WTC11 (cell line): ENCODE measurements at regions not wholly inside any gene's neighbourhood (a gene's known extent, or its start where the extent isn't known, plus 50 kb on each side); places are given as distances from the start of the nearest gene placed in this dataset.

Experiments
- ATAC-seq: fragments of 200-7000 bp; cut with Tn5 transposase; 2 replicates; pipeline ENCODE4 v1.10.0; 2021; ENCODE audit warnings: mild to moderate bottlenecking, moderate library complexity
- CTCF ChIA-PET: fragments of 300-600 bp; sonication (Branson Sonifier 250); formaldehyde crosslinking; loops from one replicate; lab custom pipeline; 2021; ENCODE audit warnings: antibody characterized with exemption; lab: Charles Lee
- POLR2A ChIA-PET: fragments of 350-600 bp; sonication (Branson Sonifier 250); formaldehyde crosslinking; loops from one replicate; lab custom pipeline; 2021; ENCODE audit warnings: antibody characterized with exemption; lab: Charles Lee
- DNase-seq: peaks from one replicate; pipeline ENCODE4 v3.0.0; 2021; ENCODE audit warnings: low spot score
- H3K27ac Mint-ChIP-seq: 2 replicates; pipeline ENCODE4 v1.8.0; 2021; ENCODE audit warnings: mixed read lengths
- H3K27me3 Mint-ChIP-seq: 2 replicates; pipeline ENCODE4 v1.8.0; 2021; ENCODE audit warnings: low read depth, mild to moderate bottlenecking, moderate library complexity, mixed read lengths
- H3K36me3 Mint-ChIP-seq: 2 replicates; pipeline ENCODE4 v1.8.0; 2021; ENCODE audit warnings: mixed read lengths
- H3K4me1 Mint-ChIP-seq: 2 replicates; pipeline ENCODE4 v1.8.0; 2022; ENCODE audit warnings: mixed read lengths
- H3K4me3 Mint-ChIP-seq: 2 replicates; pipeline ENCODE4 v1.8.0; 2021; ENCODE audit warnings: mild to moderate bottlenecking, moderate library complexity, mixed read lengths
- H3K9me3 Mint-ChIP-seq: 2 replicates; pipeline ENCODE4 v1.8.0; 2021; ENCODE audit warnings: mixed read lengths
- ELF4 ChIP-seq: sonication (generic); formaldehyde crosslinking; IDR thresholded peaks from 2 replicates; pipeline ENCODE4 v1.8.1; 2022; ENCODE audit warnings: low read depth, mild to moderate bottlenecking, moderate library complexity, missing genetic modification reagents
- ETV6 ChIP-seq: sonication (generic); formaldehyde crosslinking; IDR thresholded peaks from 2 replicates; pipeline ENCODE4 v1.8.1; 2022; ENCODE audit warnings: mild to moderate bottlenecking, missing genetic modification reagents
- GABPB1 ChIP-seq: sonication (generic); formaldehyde crosslinking; IDR thresholded peaks from 2 replicates; pipeline ENCODE4 v1.8.1; 2023; ENCODE audit warnings: mild to moderate bottlenecking, missing genetic modification reagents
- GTF2I ChIP-seq: fragments of 250-450 bp; sonication (Bioruptor Pico); conservative IDR thresholded peaks from 2 replicates; pipeline ENCODE4 v1.4.0; 2021; ENCODE audit warnings: mild to moderate bottlenecking
- IRF2 ChIP-seq: sonication (generic); formaldehyde crosslinking; IDR thresholded peaks from 2 replicates; pipeline ENCODE4 v1.8.0; 2022; ENCODE audit warnings: low read depth, missing genetic modification reagents, borderline replicate concordance
- NR3C1 ChIP-seq: sonication (generic); formaldehyde crosslinking; conservative IDR thresholded peaks from 2 replicates; pipeline ENCODE4 v1.8.1; 2023; ENCODE audit warnings: low read depth, mild to moderate bottlenecking, missing genetic modification reagents
- RORB ChIP-seq: fragments of 250-450 bp; sonication (Bioruptor Pico); IDR thresholded peaks from 2 replicates; pipeline ENCODE4 v1.9.0; 2021; ENCODE audit warnings: mild to moderate bottlenecking
- SP1 ChIP-seq: sonication (generic); formaldehyde crosslinking; conservative IDR thresholded peaks from 2 replicates; pipeline ENCODE4 v1.8.1; 2022; ENCODE audit warnings: missing genetic modification reagents
- TCF7 ChIP-seq: sonication (generic); formaldehyde crosslinking; IDR thresholded peaks from 2 replicates; pipeline ENCODE4 v1.8.0; 2022; ENCODE audit warnings: mild to moderate bottlenecking, low read depth, missing genetic modification reagents, moderate library complexity
- ZBTB21 ChIP-seq: sonication (generic); formaldehyde crosslinking; IDR thresholded peaks from 2 replicates; pipeline ENCODE4 v1.8.1; 2023; ENCODE audit warnings: mild to moderate bottlenecking, missing genetic modification reagents, borderline replicate concordance
- ZNF396 ChIP-seq: fragments of 250-450 bp; sonication (Bioruptor Pico); IDR thresholded peaks from 2 replicates; pipeline ENCODE4 v1.8.0; 2021; ENCODE audit warnings: mild to moderate bottlenecking, moderate library complexity, borderline replicate concordance
- ZNF416 ChIP-seq: fragments of 250-450 bp; sonication (Bioruptor Pico); IDR thresholded peaks from 2 replicates; pipeline ENCODE4 v1.9.0; 2021; ENCODE audit warnings: mild to moderate bottlenecking, inconsistent platforms
- TF ChIP-seq, protein P1 (sequence below): sonication (generic); formaldehyde crosslinking; IDR thresholded peaks from 2 replicates; pipeline ENCODE4 v1.8.1; 2022; ENCODE audit warnings: mild to moderate bottlenecking, moderate library complexity, missing genetic modification reagents
- TF ChIP-seq, protein P2 (sequence below): fragments of 250-450 bp; sonication (Bioruptor Pico); IDR thresholded peaks from 2 replicates; pipeline ENCODE4 v1.9.0; 2021; ENCODE audit warnings: mild to moderate bottlenecking, borderline replicate concordance
- TF ChIP-seq, protein P3 (sequence below): sonication (generic); formaldehyde crosslinking; IDR thresholded peaks from 2 replicates; pipeline ENCODE4 v1.8.1; 2023; ENCODE audit warnings: mild to moderate bottlenecking, missing genetic modification reagents, borderline replicate concordance
- TF ChIP-seq, protein P4 (sequence below): sonication (generic); formaldehyde crosslinking; IDR thresholded peaks from 2 replicates; pipeline ENCODE4 v1.8.0; 2022; ENCODE audit warnings: mild to moderate bottlenecking, missing genetic modification reagents
- TF ChIP-seq, protein P5 (sequence below): fragments of 250-450 bp; sonication (Bioruptor Pico); conservative IDR thresholded peaks from 2 replicates; pipeline ENCODE4 v1.9.0; 2021; ENCODE audit warnings: mild to moderate bottlenecking
- TF ChIP-seq, protein P6 (sequence below): sonication (generic); formaldehyde crosslinking; IDR thresholded peaks from 2 replicates; pipeline ENCODE4 v1.8.1; 2022; ENCODE audit warnings: missing genetic modification reagents, borderline replicate concordance

DNA sequence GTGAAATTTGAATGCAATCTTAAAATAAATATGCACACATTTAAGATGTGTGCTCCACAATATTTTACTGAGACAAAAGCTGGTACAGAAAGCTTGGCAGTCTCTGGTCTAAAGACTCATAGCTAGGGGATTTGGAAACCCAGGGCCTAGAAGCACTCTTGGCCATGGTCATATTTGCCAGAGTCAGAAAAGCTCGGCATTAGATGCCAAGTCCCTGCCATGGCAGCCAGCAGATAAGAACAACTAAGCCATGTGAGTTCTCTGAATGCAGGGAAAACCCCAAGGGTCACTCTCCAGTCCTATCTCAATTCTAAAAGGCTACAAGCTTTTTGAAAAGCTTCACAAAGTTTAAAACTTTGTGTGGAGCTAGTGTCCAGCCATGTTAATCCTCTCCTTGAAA is 119.5 kb downstream of the FAM114A2 start:
- Mint-ChIP-seq H3K27me3 (no peaks in the 10 kb centered on the region), H3K4me1 (no peaks in the 10 kb centered on the region), H3K4me3 (no peak overlapping the region), H3K9me3 (peaks cover 15% of the 10 kb centered on the region), H3K27ac (no peak overlapping the region), H3K36me3 (peaks cover 6% of the 10 kb centered on the region)
- DNase-seq (no peak), ATAC-seq (no peak)
- ChIA-PET CTCF (no interaction called here), POLR2A (no interaction called here)
- no peak for TF ChIP-seq ZNF396 (CRISPR knock-in tag)
- TF ChIP-seq, protein P1, sequence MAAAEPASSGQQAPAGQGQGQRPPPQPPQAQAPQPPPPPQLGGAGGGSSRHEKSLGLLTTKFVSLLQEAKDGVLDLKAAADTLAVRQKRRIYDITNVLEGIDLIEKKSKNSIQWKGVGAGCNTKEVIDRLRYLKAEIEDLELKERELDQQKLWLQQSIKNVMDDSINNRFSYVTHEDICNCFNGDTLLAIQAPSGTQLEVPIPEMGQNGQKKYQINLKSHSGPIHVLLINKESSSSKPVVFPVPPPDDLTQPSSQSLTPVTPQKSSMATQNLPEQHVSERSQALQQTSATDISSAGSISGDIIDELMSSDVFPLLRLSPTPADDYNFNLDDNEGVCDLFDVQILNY (CRISPR knock-in tag): no peak
- TF ChIP-seq, protein P2, sequence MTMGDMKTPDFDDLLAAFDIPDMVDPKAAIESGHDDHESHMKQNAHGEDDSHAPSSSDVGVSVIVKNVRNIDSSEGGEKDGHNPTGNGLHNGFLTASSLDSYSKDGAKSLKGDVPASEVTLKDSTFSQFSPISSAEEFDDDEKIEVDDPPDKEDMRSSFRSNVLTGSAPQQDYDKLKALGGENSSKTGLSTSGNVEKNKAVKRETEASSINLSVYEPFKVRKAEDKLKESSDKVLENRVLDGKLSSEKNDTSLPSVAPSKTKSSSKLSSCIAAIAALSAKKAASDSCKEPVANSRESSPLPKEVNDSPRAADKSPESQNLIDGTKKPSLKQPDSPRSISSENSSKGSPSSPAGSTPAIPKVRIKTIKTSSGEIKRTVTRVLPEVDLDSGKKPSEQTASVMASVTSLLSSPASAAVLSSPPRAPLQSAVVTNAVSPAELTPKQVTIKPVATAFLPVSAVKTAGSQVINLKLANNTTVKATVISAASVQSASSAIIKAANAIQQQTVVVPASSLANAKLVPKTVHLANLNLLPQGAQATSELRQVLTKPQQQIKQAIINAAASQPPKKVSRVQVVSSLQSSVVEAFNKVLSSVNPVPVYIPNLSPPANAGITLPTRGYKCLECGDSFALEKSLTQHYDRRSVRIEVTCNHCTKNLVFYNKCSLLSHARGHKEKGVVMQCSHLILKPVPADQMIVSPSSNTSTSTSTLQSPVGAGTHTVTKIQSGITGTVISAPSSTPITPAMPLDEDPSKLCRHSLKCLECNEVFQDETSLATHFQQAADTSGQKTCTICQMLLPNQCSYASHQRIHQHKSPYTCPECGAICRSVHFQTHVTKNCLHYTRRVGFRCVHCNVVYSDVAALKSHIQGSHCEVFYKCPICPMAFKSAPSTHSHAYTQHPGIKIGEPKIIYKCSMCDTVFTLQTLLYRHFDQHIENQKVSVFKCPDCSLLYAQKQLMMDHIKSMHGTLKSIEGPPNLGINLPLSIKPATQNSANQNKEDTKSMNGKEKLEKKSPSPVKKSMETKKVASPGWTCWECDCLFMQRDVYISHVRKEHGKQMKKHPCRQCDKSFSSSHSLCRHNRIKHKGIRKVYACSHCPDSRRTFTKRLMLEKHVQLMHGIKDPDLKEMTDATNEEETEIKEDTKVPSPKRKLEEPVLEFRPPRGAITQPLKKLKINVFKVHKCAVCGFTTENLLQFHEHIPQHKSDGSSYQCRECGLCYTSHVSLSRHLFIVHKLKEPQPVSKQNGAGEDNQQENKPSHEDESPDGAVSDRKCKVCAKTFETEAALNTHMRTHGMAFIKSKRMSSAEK (CRISPR knock-in tag): no peak
- TF ChIP-seq ELF4 (CRISPR knock-in tag): no peak
- no peak for TF ChIP-seq TCF7 (CRISPR knock-in tag)

DNA sequence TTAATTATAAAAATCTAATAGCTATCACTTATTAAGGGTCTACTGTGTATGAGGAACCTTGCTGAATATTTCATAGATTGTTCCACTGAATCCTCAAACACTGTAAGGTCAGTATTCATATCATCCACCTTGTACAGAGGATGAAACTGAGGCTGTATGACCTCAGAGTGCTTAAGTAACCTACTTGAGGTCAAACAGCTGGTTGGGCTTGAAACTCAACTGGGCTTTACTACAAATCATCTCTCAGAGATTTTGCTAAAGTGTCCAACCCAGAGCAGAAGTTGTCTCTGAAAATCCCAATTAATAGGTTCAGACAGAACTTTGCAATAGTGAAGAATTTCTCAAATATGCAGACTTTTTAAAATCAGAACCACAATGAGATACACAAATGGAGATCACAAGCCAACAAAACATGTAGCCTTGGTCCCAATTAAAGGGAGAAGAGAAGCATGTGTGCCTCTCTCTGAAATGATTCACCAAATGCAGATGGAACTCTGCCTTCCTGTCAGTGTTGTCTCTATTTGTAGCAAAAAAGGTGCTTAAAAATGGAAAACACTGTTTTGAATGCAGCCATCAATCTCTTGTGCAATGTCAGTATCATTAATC is 131.4 kb downstream of the FAM114A2 start:
- Mint-ChIP-seq H3K9me3 (peaks cover 3% of the 10 kb centered on the region; the same call in 1 of the 2 replicates), H3K27me3 (no peaks in the 10 kb centered on the region), H3K4me3 (no peak overlapping the region), H3K27ac (no peak overlapping the region), H3K4me1 (no peaks in the 10 kb centered on the region), H3K36me3 (no peaks in the 10 kb centered on the region)
- CTCF ChIA-PET: no interaction called here
- ATAC-seq: no peak
- TF ChIP-seq IRF2 (CRISPR knock-in tag) (no peak), RORB (CRISPR knock-in tag) (no peak), GTF2I (CRISPR knock-in tag) (no peak), ETV6 (no peak), SP1 (no peak), ZBTB21 (CRISPR knock-in tag) (no peak), NR3C1 (no peak), GABPB1 (CRISPR knock-in tag) (no peak), ZNF416 (no peak)
- TF ChIP-seq, protein P3, sequence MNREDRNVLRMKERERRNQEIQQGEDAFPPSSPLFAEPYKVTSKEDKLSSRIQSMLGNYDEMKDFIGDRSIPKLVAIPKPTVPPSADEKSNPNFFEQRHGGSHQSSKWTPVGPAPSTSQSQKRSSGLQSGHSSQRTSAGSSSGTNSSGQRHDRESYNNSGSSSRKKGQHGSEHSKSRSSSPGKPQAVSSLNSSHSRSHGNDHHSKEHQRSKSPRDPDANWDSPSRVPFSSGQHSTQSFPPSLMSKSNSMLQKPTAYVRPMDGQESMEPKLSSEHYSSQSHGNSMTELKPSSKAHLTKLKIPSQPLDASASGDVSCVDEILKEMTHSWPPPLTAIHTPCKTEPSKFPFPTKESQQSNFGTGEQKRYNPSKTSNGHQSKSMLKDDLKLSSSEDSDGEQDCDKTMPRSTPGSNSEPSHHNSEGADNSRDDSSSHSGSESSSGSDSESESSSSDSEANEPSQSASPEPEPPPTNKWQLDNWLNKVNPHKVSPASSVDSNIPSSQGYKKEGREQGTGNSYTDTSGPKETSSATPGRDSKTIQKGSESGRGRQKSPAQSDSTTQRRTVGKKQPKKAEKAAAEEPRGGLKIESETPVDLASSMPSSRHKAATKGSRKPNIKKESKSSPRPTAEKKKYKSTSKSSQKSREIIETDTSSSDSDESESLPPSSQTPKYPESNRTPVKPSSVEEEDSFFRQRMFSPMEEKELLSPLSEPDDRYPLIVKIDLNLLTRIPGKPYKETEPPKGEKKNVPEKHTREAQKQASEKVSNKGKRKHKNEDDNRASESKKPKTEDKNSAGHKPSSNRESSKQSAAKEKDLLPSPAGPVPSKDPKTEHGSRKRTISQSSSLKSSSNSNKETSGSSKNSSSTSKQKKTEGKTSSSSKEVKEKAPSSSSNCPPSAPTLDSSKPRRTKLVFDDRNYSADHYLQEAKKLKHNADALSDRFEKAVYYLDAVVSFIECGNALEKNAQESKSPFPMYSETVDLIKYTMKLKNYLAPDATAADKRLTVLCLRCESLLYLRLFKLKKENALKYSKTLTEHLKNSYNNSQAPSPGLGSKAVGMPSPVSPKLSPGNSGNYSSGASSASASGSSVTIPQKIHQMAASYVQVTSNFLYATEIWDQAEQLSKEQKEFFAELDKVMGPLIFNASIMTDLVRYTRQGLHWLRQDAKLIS (CRISPR knock-in tag): no peak
- TF ChIP-seq, protein P4, sequence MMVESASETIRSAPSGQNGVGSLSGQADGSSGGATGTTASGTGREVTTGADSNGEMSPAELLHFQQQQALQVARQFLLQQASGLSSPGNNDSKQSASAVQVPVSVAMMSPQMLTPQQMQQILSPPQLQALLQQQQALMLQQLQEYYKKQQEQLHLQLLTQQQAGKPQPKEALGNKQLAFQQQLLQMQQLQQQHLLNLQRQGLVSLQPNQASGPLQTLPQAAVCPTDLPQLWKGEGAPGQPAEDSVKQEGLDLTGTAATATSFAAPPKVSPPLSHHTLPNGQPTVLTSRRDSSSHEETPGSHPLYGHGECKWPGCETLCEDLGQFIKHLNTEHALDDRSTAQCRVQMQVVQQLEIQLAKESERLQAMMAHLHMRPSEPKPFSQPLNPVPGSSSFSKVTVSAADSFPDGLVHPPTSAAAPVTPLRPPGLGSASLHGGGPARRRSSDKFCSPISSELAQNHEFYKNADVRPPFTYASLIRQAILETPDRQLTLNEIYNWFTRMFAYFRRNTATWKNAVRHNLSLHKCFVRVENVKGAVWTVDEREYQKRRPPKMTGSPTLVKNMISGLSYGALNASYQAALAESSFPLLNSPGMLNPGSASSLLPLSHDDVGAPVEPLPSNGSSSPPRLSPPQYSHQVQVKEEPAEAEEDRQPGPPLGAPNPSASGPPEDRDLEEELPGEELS (CRISPR knock-in tag): no peak
- TF ChIP-seq, protein P5, sequence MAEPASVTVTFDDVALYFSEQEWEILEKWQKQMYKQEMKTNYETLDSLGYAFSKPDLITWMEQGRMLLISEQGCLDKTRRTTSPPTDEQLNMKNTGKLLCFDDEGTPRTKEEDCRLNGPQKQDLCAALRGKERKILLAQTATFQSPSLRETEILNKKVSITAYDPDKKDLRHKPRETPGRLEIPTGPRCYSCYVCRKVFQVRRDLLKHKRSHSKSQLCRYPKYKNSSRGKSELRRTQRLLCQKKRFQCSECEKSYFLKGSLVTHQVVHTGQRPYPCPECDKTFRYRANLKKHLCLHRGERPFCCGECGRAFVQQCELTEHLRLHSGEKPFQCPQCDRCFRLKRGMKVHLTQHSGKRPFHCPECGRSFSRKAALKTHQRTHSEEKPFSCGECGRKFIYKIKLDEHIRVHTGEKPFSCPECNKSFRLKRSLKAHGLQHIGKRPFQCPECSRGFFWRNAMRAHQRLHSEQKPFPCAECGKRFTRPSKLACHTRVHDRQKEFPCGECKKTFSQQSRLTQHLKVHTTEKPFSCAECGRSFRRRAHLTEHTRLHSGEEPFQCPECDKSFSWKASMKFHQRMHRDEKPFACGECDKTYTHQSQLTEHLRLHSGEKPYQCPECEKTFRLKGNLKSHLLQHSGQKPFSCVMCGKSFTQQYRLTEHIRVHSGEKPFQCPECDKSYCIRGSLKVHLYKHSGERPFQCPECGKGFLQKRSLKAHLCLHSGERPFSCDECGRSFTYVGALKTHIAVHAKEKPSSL (CRISPR knock-in tag): no peak
- TF ChIP-seq, protein P6, sequence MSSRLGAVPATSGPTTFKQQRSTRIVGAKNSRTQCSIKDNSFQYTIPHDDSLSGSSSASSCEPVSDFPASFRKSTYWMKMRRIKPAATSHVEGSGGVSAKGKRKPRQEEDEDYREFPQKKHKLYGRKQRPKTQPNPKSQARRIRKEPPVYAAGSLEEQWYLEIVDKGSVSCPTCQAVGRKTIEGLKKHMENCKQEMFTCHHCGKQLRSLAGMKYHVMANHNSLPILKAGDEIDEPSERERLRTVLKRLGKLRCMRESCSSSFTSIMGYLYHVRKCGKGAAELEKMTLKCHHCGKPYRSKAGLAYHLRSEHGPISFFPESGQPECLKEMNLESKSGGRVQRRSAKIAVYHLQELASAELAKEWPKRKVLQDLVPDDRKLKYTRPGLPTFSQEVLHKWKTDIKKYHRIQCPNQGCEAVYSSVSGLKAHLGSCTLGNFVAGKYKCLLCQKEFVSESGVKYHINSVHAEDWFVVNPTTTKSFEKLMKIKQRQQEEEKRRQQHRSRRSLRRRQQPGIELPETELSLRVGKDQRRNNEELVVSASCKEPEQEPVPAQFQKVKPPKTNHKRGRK (CRISPR knock-in tag): no peak
- TF ChIP-seq, all 79 proteins: peak for 0
- POLR2A ChIA-PET: no interaction called here
- DNase-seq: no peak
